ENCODE measurements at regions not wholly inside any gene's neighbourhood (a gene's known extent, or its start where the extent isn't known, plus 50 kb on each side); places are given as distances from the start of the nearest gene placed in this dataset.

- H3K27me3 ChIP-seq: peaks cover 43 to 63% of the 10 kb centered on the region in 2 donors
Measured at GRCh38 chr7:155380221-155380861, 77.6 kb upstream of the EN2 start.

DNA sequence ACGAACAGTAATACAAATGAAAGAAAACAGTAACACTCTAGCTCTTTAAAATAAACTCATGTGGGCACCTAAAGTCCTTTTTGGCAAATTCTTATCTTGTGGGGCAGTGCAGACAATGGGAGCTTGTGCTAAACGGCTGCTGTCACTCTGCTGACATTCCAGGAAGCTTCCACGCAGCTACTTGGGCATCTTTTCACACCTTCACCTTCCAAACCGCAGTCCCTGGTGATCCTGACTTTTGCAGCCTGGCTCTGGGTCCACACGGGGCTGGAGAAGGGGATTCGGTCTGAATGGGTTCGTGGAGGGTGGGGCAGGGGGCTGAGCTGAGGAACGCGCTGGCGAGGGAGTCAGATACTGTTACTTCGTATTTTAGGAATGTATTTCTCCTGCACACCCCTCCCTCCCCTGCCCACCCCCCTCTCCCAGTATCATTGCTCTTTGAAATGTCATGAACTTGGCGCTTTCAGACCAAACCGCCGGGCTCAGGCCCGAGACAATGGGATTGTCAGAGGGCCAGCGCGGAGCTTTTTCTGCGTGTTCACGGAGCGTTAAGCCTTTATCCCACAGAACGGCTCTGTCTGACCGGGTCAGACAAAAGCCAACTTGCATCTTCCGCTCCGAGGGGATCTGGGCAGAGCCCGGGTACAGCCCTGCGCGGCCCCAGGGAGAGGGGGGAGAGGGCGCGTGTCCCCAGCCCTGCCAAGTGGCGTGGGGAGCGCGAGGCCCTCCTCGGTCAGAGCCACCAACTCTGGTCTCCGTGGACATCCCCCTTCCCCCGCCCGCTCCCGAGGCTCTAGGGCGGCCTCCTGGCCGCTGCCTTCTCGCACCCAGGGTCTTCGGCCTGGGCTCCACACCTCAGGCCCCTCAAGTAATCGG is 76.7 kb upstream of the EN2 start:
- Histone ChIP-seq H3K4me1 (peaks cover 0 to 34% of the 10 kb centered on the region in 2 donors), H3K9me3 (no peaks in the 10 kb centered on the region), H3K27me3 (peaks cover 43 to 54% of the 10 kb centered on the region in 2 donors), H3K4me3 (peak overlapping the region; percentile 2 to 33), H3K27ac (no peak overlapping the region), H3K36me3 (no peaks in the 10 kb centered on the region)
- DNase-seq (ENCODE audit: low spot score): no peak
- TF ChIP-seq CTCF (IDR thresholded peaks at IDR 0.05): no peak

More at GRCh38 chr7:155380221-155380861, 77.6 kb upstream of the EN2 start:
- H3K4me1 ChIP-seq: peaks cover 0 to 38% of the 10 kb centered on the region in 2 donors
- no peak overlapping the region for H3K4me3 ChIP-seq
- no peaks in the 10 kb centered on the region for H3K9me3 ChIP-seq
- no peaks in the 10 kb centered on the region for H3K36me3 ChIP-seq
- peak; percentile 63 for DNase-seq (ENCODE audit: low spot score)
- peak; percentile 59 to 80 for TF ChIP-seq CTCF (IDR thresholded peaks at IDR 0.05)
- H3K27ac ChIP-seq: no peak overlapping the region

- H3K27me3 ChIP-seq: peaks cover 37 to 45% of the 10 kb centered on the region in 2 donors
- no peak for DNase-seq (ENCODE audit: low spot score)
- TF ChIP-seq CTCF (IDR thresholded peaks at IDR 0.05): no peak
Measured at GRCh38 chr7:155381852-155382801, 75.8 kb upstream of the EN2 start.

GRCh38 chr7:155382802-155383171 is 75.1 kb upstream of the EN2 start:
- no peak for DNase-seq (ENCODE audit: low spot score)
- Histone ChIP-seq H3K27me3 (peaks cover 33 to 38% of the 10 kb centered on the region in 2 donors), H3K27ac (no peak overlapping the region), H3K4me3 (no peak overlapping the region), H3K4me1 (peaks cover 0 to 30% of the 10 kb centered on the region in 2 donors), H3K36me3 (no peaks in the 10 kb centered on the region), H3K9me3 (no peaks in the 10 kb centered on the region)
- no peak for TF ChIP-seq CTCF (IDR thresholded peaks at IDR 0.05)

More at GRCh38 chr7:155381852-155382801, 75.8 kb upstream of the EN2 start:
- Histone ChIP-seq H3K4me1 (peaks cover 0 to 34% of the 10 kb centered on the region in 2 donors), H3K4me3 (peak overlapping the region; percentile 2 to 33), H3K36me3 (no peaks in the 10 kb centered on the region), H3K9me3 (no peaks in the 10 kb centered on the region), H3K27ac (no peak overlapping the region)

DNA sequence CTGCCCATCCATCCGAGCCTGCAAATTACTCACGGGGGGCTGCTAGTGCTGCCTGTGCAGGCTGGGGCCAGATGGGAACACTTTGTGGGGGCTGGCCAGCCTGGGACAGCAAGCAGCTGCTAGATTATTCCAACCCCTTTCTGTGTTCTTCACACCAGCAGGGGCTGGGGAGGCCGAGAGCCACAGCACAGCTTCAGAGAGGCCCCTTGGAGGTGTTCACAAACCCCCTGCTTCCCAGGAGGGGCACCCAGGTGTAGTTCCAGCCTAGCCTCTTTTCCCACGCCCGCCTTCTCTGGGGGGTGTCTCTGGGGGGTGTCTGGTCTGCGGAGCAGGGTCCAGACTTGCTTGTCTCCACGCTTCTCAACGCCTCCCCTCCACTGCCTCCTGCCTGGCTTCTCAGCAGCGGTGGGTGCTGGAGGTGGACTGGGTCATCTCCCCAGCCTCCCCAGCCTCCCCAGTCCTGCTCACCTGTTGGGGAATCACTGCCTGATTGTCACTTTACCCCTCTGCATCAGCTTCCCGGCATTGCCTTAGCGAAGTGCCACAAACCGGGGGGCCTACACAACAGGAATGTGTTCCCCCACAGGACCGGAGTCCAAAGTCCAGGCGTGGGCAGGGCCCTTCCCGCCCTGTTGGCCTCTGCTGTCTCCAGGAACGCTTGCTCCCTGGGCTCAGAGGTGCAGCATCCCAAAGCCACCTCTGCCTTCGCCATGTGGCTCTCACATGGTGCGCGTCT is 74.0 kb upstream of the EN2 start:
- no peak for TF ChIP-seq CTCF (IDR thresholded peaks at IDR 0.05)
- H3K27me3 ChIP-seq: peaks cover 22 to 27% of the 10 kb centered on the region in 2 donors
- no peak overlapping the region for H3K4me3 ChIP-seq
- no peaks in the 10 kb centered on the region for H3K9me3 ChIP-seq
- peaks cover 0 to 24% of the 10 kb centered on the region in 2 donors for H3K4me1 ChIP-seq
- no peak for DNase-seq (ENCODE audit: low spot score)
- no peak overlapping the region for H3K27ac ChIP-seq
- no peaks in the 10 kb centered on the region for H3K36me3 ChIP-seq
